Activated gamma-delta T cell treated with Interleukin-2 at 50 U/mL for 16 hours (primary cell): ENCODE measurements at regions not wholly inside any gene's neighbourhood (a gene's known extent, or its start where the extent isn't known, plus 50 kb on each side); places are given as distances from the start of the nearest gene placed in this dataset.

ENCODE experiments used
- DNase-seq: peaks from one replicate; pipeline ENCODE4 v3.0.0-alpha.2; 2020

GRCh38 chr9:106283769-106284168, 579.2 kb upstream of the ZNF462 start:
- no peak for DNase-seq

DNA sequence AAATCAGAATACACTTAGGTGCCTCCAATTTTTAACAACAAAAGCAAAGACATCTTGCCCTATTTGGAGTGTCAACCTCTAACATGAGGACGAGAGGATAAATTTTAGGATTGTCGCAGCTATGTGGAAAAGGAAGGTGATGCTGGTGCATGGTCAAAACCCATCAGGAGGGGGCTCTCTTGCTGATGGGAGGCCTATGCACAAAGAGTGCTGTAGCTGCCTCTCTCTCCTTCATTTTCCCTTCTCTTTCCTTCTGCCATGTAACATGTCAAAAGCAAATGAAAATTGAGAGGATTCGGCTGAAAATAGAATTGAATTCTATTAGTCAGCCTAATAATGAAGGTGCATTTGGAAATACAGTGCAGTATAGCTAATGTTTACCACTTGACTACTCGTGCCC, 578.7 kb upstream of the ZNF462 start:
- DNase-seq: no peak

DNA sequence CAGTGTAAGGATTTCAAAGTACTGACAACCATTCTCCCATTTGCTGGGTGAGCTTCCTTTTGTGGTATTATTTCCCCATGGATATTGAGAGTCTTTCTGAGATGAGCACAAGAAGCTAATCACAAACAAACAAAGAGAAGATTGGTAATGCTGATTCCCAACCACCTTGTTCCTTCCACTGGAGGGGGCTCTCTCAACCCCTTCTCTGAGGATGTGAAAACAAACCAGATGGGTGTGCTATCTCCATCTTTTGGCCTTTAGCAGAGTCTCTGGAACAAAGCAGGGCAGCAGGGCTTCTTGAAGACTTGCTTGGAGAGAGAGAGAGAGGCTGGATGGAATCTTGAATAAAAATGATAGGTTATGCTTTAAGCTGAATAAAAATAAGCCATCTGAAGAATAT, 576.7 kb upstream of the ZNF462 start:
- DNase-seq: no peak

DNA sequence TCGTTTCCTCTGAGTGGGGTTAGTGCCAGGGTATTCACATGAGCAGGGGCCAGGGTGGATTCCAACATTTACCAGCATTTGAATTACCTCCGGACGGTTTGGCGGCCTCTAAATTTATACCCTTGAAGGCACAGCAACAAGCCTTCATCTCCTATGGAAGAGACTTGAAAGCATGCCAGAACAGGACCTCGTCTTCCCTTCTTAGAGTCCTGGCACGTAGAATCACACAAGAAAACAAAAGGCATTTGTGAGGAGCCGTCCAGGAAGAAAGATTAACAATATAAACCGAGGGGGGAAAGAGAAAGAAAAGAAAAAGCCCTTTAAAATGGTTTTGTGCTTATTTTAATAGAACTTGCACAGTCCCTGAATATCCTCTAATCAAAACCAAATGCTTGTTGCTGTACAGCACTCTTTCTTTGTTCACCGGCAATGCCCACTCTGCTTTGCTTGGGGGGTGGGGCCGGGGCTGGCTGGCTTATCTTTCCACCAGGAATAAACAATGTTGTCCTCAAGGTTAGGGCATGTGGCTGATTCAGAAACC, 575.8 kb upstream of the ZNF462 start:
- DNase-seq: no peak

- DNase-seq: no peak
These were observed 575.2 kb upstream of the ZNF462 start for GRCh38 chr9:106287731-106288130.

GRCh38 chr9:106288689-106289088, 574.3 kb upstream of the ZNF462 start:
- DNase-seq: no peak

DNA sequence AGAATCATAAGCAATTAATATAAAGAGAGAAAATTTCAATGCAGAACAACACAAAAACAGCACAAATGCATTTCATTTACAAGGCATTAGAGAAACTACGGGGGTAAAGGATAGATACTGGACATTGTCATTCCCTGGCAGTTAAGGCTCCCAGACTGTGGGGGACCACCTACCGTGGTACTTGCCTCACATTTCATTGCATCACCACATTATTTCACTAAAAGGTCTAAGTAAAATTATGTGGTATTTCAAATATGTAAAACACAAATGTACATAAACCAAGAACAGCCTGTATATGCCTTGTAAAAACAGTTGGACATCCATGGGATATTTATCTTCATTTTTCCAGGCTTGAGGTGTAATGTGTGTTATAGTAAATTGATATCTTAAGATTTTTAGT, 571.2 kb upstream of the ZNF462 start:
- no peak for DNase-seq

- DNase-seq: no peak
These were observed 566.5 kb upstream of the ZNF462 start for GRCh38 chr9:106296426-106296825.

- no peak for DNase-seq
These were observed 564.0 kb upstream of the ZNF462 start for GRCh38 chr9:106298997-106299396.

- DNase-seq: no peak
These were observed 558.5 kb upstream of the ZNF462 start for GRCh38 chr9:106304401-106304920.

GRCh38 chr9:106305428-106306133, 557.4 kb upstream of the ZNF462 start:
- DNase-seq: no peak

DNA sequence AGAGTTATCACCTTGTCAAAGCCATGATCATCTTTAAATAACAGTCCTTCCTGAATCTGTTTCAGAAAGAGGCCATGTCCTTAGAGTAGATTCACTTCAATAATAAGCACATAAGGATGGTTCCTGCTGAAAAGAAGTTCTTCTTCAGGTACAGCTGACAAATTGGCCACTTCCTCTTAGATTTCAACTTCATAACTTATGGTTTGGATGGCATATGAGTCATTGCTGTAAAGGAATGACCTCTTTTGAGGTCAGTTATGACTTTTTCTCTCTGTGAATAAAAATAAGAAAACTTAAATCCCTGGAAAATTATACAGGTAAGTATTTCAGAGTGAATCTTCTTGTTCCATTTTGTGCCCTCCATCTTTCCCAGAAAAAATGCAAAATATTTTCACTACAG, 555.3 kb upstream of the ZNF462 start:
- no peak for DNase-seq

DNA sequence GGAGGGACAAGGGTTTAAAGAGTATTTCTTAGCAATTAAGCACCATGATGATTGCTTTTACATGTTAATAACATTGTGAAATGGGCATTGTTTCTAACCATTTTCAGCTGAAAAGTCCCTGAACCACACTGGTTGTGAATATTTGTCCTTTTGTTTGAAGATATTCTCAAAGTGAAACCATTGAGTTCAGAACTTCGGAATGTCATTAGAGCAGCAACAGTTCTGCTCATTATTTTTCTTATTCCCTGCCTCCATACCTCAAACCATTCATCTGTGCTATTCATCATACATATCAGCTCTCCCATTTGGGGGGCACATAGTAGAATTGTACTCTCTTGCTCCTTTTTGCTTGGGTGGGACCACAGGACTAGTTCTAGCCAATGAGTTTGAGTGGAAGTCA, 553.0 kb upstream of the ZNF462 start:
- DNase-seq: no peak

- no peak for DNase-seq
These were observed 552.2 kb upstream of the ZNF462 start for GRCh38 chr9:106310782-106311181.

DNA sequence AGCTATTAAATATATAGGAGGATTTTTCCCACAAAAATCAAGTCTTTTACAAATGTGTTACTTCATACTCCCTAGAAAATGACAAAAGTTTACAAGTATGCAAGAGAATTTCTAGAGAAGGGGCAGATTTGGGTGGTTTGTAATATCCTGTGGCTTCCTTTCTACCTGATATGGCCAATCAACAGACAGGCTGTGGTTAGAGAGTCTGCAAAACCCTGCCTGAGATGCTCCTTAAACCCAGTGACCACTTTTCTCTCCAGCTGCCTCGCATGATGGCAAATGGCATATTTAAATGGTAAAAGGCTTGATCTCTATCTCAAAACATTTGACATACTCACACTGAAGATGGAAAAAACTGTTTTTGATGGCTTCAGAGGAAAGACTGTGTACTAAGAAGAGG, 550.1 kb upstream of the ZNF462 start:
- no peak for DNase-seq

DNA sequence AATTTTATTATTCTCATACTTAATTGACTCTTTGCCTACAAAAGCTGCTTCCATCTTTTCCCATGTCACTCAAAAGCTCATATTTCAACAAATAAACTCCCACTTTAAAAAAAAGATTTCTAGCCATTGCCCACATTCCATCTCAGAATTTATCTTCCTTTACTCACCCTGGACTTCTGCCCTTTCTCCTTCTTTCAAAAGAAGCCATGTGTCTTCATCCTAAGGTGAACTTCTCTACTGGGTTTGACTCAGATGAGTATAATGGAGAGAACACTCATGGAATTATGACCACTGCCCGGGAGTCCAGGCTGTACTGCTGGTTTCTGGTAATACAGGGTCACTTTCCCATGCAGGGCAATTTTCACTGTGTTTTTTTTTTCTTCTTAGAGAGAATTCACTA, 548.5 kb upstream of the ZNF462 start:
- no peak for DNase-seq

GRCh38 chr9:106321394-106322180, 541.4 kb upstream of the ZNF462 start:
- no peak for DNase-seq

GRCh38 chr9:106322706-106323245, 540.2 kb upstream of the ZNF462 start:
- no peak for DNase-seq

- no peak for DNase-seq
These were observed 538.8 kb upstream of the ZNF462 start for GRCh38 chr9:106324053-106324585.

GRCh38 chr9:106324591-106325280, 538.2 kb upstream of the ZNF462 start:
- no peak for DNase-seq

DNA sequence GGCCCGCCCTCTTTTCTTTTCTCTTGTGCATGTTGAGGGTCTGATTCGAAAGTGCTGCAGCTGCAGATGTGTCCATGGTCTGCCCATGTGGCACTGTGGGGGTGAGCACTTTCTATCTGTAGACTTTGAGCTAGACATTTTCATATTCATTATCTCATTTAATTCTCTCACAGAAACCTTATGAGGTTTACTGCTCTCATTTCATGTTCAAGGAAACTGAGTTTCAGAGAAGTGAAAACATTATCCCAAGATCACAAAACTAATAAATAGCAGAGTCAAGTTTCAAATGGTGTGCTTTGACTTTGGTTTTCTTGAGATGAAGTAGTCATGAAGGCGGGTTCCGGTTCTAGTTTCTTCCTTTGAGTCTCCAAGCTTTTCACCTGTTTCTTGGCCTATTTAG, 536.5 kb upstream of the ZNF462 start:
- DNase-seq: no peak

DNA sequence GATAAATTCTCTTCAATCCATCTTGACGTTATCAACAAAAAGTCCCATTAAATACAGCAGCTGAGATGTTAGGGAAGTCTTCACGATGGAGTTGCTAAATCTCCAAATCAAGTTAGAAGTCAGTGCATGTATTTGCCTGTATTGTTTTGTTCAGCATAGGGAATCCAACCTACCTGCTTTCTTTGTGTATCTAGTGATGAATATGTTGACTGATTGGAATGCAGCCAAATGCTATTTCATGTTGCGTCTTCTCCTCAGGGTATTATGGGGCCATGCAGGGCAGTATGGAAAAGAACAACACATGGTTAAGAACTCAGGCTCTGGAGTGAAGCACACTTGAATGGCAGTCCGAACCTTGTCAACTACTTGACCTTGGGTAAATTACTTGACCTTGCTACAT, 529.5 kb upstream of the ZNF462 start:
- no peak for DNase-seq

DNA sequence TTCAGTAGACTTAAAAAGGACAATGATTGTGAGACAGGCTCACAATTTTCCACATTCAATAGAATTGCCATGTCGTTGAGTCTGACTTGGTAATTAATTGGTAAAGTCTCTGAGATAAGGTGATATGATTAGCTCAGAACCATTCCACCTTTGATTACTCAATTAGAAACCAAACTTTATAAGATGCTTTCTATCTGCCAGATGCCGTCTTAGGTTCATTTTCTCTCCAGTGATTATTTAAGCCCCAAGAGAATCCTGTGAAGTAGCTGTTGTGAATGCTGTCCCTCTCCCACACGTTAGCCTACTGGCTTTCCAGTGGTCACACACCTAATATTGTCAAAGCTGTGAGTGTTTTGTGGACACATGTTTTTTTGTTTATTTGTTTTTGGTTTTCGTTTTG, 528.9 kb upstream of the ZNF462 start:
- DNase-seq: no peak
